Esophagus muscularis mucosa (tissue), 4 donors: ENCODE measurements at regions not wholly inside any gene's neighbourhood (a gene's known extent, or its start where the extent isn't known, plus 50 kb on each side); places are given as distances from the start of the nearest gene placed in this dataset.

Experiments used
- EP300 ChIP-seq: sonication (generic); formaldehyde crosslinking; IDR thresholded peaks from one replicate; pipeline ENCODE4 v1.6.1; 2017; ENCODE audit warnings: antibody characterized with exemption
- POLR2A ChIP-seq: fragments of 450-650 bp; IDR thresholded peaks from one replicate; pipeline ENCODE4 v1.6.1; 2017; ENCODE audit warnings: antibody characterized with exemption, moderate library complexity, mild to moderate bottlenecking, low read depth
- POLR2AphosphoS5 ChIP-seq, 2 donors: sonication (generic); formaldehyde crosslinking; IDR thresholded peaks; one replicate each; pipeline ENCODE4 v1.6.1; 2017; ENCODE audit warnings: antibody characterized with exemption in 2 of 2
- TF ChIP-seq, protein P1 (sequence below), 3 experiments: fragments of 200-600 bp in 2 of 3; fragments of 450-650 bp in 1 of 3; sonication (generic) in 2 of 3; IDR thresholded peaks; one replicate each; pipeline ENCODE4 v1.5.1; 2017 to 2019; ENCODE audit warnings: antibody characterized with exemption in 3 of 3, mild to moderate bottlenecking in 2 of 3, moderate library complexity in 1 of 3

- TF ChIP-seq, protein P1, sequence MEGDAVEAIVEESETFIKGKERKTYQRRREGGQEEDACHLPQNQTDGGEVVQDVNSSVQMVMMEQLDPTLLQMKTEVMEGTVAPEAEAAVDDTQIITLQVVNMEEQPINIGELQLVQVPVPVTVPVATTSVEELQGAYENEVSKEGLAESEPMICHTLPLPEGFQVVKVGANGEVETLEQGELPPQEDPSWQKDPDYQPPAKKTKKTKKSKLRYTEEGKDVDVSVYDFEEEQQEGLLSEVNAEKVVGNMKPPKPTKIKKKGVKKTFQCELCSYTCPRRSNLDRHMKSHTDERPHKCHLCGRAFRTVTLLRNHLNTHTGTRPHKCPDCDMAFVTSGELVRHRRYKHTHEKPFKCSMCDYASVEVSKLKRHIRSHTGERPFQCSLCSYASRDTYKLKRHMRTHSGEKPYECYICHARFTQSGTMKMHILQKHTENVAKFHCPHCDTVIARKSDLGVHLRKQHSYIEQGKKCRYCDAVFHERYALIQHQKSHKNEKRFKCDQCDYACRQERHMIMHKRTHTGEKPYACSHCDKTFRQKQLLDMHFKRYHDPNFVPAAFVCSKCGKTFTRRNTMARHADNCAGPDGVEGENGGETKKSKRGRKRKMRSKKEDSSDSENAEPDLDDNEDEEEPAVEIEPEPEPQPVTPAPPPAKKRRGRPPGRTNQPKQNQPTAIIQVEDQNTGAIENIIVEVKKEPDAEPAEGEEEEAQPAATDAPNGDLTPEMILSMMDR (IDR thresholded peaks at IDR 0.05) = no peak
- TF ChIP-seq POLR2A (no peak), EP300 (no peak), POLR2AphosphoS5 (IDR thresholded peaks at IDR 0.05) (no peak)
Measured at GRCh38 chr13:48923376-48923775, 52.3 kb upstream of the FNDC3A start.
